Stimulated activated CD4-positive, alpha-beta T cell treated with anti-CD3 and anti-CD28 coated beads, TNF-alpha, amount 100 ng/mL, for 48 hours (primary cell): ENCODE measurements at regions not wholly inside any gene's neighbourhood (a gene's known extent, or its start where the extent isn't known, plus 50 kb on each side); places are given as distances from the start of the nearest gene placed in this dataset.
"Not testable (repeated sequence)": the region's sequence is repeated elsewhere in the genome, so short reads cannot be mapped to it uniquely, and the experiment has no call there.

ENCODE experiments used
- DNase-seq, 3 donors: peaks; one replicate each; pipeline ENCODE4 v3.0.0-alpha.2; 2020; ENCODE audit warnings: low read depth in 3 of 3

- DNase-seq, result no peak
Observed at GRCh38 chr1:195697130-195697529, 911.1 kb downstream of the KCNT2 start.

GRCh38 chr1:195686764-195687163 is 921.5 kb downstream of the KCNT2 start:
- DNase-seq, result no peak

- DNase-seq, result no peak
Observed at GRCh38 chr1:195664628-195665027, 943.6 kb downstream of the KCNT2 start.

GRCh38 chr1:195663549-195664280 is 944.5 kb downstream of the KCNT2 start:
- no peak for DNase-seq

GRCh38 chr1:195656780-195657179 is 951.5 kb downstream of the KCNT2 start:
- DNase-seq, result no peak

GRCh38 chr1:195648875-195649274 is 959.4 kb downstream of the KCNT2 start:
- not testable (repeated sequence) for DNase-seq

GRCh38 chr1:195637539-195637938 is 970.7 kb downstream of the KCNT2 start:
- no peak for DNase-seq

- DNase-seq, result no peak
Observed at GRCh38 chr1:195618287-195618686, 990.0 kb downstream of the KCNT2 start.

- DNase-seq, result no peak
Observed at GRCh38 chr1:195617106-195617505, 991.1 kb downstream of the KCNT2 start.

- DNase-seq, result no peak
Observed at GRCh38 chr1:195608883-195609282, 999.4 kb downstream of the KCNT2 start.

GRCh38 chr1:195606483-195606882 is 1001.8 kb downstream of the KCNT2 start:
- no peak for DNase-seq

- no peak for DNase-seq
Observed at GRCh38 chr1:195604287-195604686, 1004.0 kb downstream of the KCNT2 start.

- DNase-seq, result no peak
Observed at GRCh38 chr1:195597891-195598290, 1010.3 kb downstream of the KCNT2 start.

- no peak for DNase-seq
Observed at GRCh38 chr1:195594773-195595172, 1013.5 kb downstream of the KCNT2 start.

GRCh38 chr1:195594322-195594721 is 1013.9 kb downstream of the KCNT2 start:
- no peak for DNase-seq

GRCh38 chr1:195591917-195592672 is 1016.1 kb downstream of the KCNT2 start:
- no peak for DNase-seq

- DNase-seq, result no peak
Observed at GRCh38 chr1:195590649-195591048, 1017.6 kb downstream of the KCNT2 start.

GRCh38 chr1:195584870-195585624 is 1023.2 kb downstream of the KCNT2 start:
- no peak for DNase-seq

GRCh38 chr1:195580988-195581387 is 1027.3 kb downstream of the KCNT2 start:
- no peak for DNase-seq

- DNase-seq, result no peak
Observed at GRCh38 chr1:195577748-195578147, 1030.5 kb downstream of the KCNT2 start.

- no peak for DNase-seq
Observed at GRCh38 chr1:195576641-195577040, 1031.6 kb downstream of the KCNT2 start.

- DNase-seq, result no peak
Observed at GRCh38 chr1:195574511-195574910, 1033.7 kb downstream of the KCNT2 start.

GRCh38 chr1:195569934-195570333 is 1038.3 kb downstream of the KCNT2 start:
- DNase-seq, result no peak
